T-cell (primary cell): ENCODE measurements at regions not wholly inside any gene's neighbourhood (a gene's known extent, or its start where the extent isn't known, plus 50 kb on each side); places are given as distances from the start of the nearest gene placed in this dataset.

Source experiments
- ATAC-seq, 4 experiments: fragments of 200-7000 bp in 3 of 4; fragments of 150-1000 bp in 1 of 4; cut with Tn5 transposase; replicated peaks in 1 of 4; 1 replicate in 3 of 4; 2 replicates in 1 of 4; pipeline ENCODE4 v1.10.0; 2021; ENCODE audit warnings: moderate library complexity in 3 of 4, mild to moderate bottlenecking in 2 of 4, moderate number of reproducible peaks in 1 of 4
- CTCF ChIA-PET, 2 donors: fragments of 300-600 bp; sonication (Branson Sonifier 250); formaldehyde crosslinking; loops; one replicate each; lab custom pipeline; 2022; ENCODE audit warnings: antibody characterized with exemption in 2 of 2; lab: Charles Lee
- POLR2A ChIA-PET, 2 donors: fragments of 300-600 bp; sonication (Branson Sonifier 250); formaldehyde crosslinking; loops; one replicate each; lab custom pipeline; 2022; ENCODE audit warnings: antibody characterized with exemption in 2 of 2; lab: Charles Lee
- DNase-seq, 35 experiments: peaks; one replicate each; pipeline versions ENCODE4 v3.0.0 to v3.0.0-alpha.2; 2013 to 2023
- H3K27ac ChIP-seq: one replicate; pipeline ENCODE4 v1.5.1; 2013; ENCODE audit warnings: low read length
- H3K27me3 ChIP-seq, 2 experiments: replicated peaks in 1 of 2; 1 replicate in 1 of 2; 2 replicates in 1 of 2; pipeline versions ENCODE4 v1.6.1 to v1.7.0; 2013; ENCODE audit warnings: low read length in 1 of 2, mixed read lengths in 1 of 2; ENCODE audit not compliant: control insufficient read depth in 2 of 2, insufficient read depth in 2 of 2; ENCODE audit errors: extremely low read depth in 1 of 2
- H3K36me3 ChIP-seq, 2 donors: 1 replicate in 1 of 2; 2 replicates in 1 of 2; pipeline versions ENCODE4 v1.6.1 to v1.7.0; 2013; ENCODE audit warnings: low read length in 1 of 2; ENCODE audit not compliant: control insufficient read depth in 2 of 2, insufficient read depth in 1 of 2; ENCODE audit errors: extremely low read depth in 1 of 2
- H3K4me1 ChIP-seq, 2 experiments: 1 replicate in 1 of 2; 2 replicates in 1 of 2; pipeline versions ENCODE4 v1.6.1 to v1.7.0; 2013; ENCODE audit warnings: low read length in 2 of 2, mixed read lengths in 1 of 2; ENCODE audit not compliant: insufficient read depth in 2 of 2, control insufficient read depth in 1 of 2; ENCODE audit errors: extremely low read depth in 1 of 2
- H3K4me3 ChIP-seq, 2 donors: 1 replicate in 1 of 2; 2 replicates in 1 of 2; pipeline versions ENCODE4 v1.5.1 to v1.7.0; 2013; ENCODE audit warnings: mild to moderate bottlenecking in 2 of 2, low read length in 1 of 2, moderate library complexity in 1 of 2; ENCODE audit not compliant: control insufficient read depth in 1 of 2; ENCODE audit errors: extremely low read depth in 1 of 2
- H3K9me3 ChIP-seq: 2 replicates; pipeline ENCODE4 v1.7.0; 2013
- H3K27ac Mint-ChIP-seq, 2 donors: one replicate each; pipeline ENCODE4 v1.8.0; 2020 to 2021; ENCODE audit warnings: mild to moderate bottlenecking in 2 of 2, mixed read lengths in 2 of 2
- H3K27me3 Mint-ChIP-seq, 2 donors: one replicate each; pipeline ENCODE4 v1.8.0; 2021 to 2022; ENCODE audit warnings: mixed read lengths in 2 of 2
- H3K36me3 Mint-ChIP-seq: one replicate; pipeline ENCODE4 v1.8.0; 2021; ENCODE audit warnings: mixed read lengths
- H3K4me1 Mint-ChIP-seq, 3 donors: one replicate each; pipeline ENCODE4 v1.8.0; 2020 to 2022; ENCODE audit warnings: mixed read lengths in 3 of 3, mild to moderate bottlenecking in 1 of 3
- H3K4me3 Mint-ChIP-seq, 3 donors: one replicate each; pipeline ENCODE4 v1.8.0; 2020 to 2022; ENCODE audit warnings: mild to moderate bottlenecking in 3 of 3, mixed read lengths in 3 of 3, moderate library complexity in 3 of 3
- H3K9me3 Mint-ChIP-seq, 3 donors: one replicate each; pipeline ENCODE4 v1.8.0; 2020 to 2022; ENCODE audit warnings: mixed read lengths in 3 of 3
- WGBS: methylation state at CpG from one replicate; pipeline ENCODE4 v1.1.5; 2013; ENCODE audit warnings: missing lambda C conversion rate; ENCODE audit not compliant: insufficient coverage; 5-methylcytosine and 5-hydroxymethylcytosine counted together

GRCh38 chr22:25367756-25368155, 148.3 kb downstream of the CRYBB2 start:
- 89% methylated on average over 18 of the region's 18 CpGs for WGBS
- Mint-ChIP-seq H3K27ac (no peak overlapping the region), H3K27me3 (no peaks in the 10 kb centered on the region), H3K4me3 (no peak overlapping the region), H3K9me3 (no peaks in the 10 kb centered on the region), H3K4me1 (peaks cover 3 to 12% (median 6%) of the 10 kb centered on the region in 3 donors), H3K36me3 (peaks cover 11% of the 10 kb centered on the region)
- ATAC-seq (no peak), DNase-seq (no peak)
- Histone ChIP-seq H3K4me1 (no peaks in the 10 kb centered on the region), H3K27ac (no peak overlapping the region), H3K9me3 (no peaks in the 10 kb centered on the region), H3K4me3 (no peak overlapping the region), H3K27me3 (no peaks in the 10 kb centered on the region), H3K36me3 (peaks cover 0 to 2% of the 10 kb centered on the region in 2 donors)
- ChIA-PET CTCF (no interaction called here), POLR2A (no interaction called here)

DNA sequence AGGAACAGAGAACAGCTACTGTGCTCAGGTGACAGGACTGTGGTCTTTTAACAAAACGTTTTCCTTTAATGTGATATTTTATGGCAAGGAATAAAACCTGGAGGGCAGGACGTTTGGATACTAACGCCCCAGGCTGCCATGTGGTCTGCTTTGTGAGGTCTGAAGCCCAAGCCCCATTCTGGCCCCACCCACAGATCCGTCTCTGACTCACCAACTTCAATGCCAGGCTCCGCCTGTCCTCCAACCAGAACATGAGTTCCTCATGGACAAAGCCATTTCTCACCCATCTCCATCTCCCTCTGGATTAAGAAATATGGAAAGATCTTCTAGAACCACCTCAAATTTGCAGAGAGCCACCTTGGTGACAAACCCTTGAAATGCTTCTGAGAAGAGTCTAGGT, 148.8 kb downstream of the CRYBB2 start:
- no CpG with 5 or more reads among the region's 5 CpGs for WGBS
- Mint-ChIP-seq H3K27me3 (no peaks in the 10 kb centered on the region), H3K4me1 (peaks cover 3 to 11% (median 4%) of the 10 kb centered on the region in 3 donors), H3K4me3 (no peak overlapping the region), H3K9me3 (no peaks in the 10 kb centered on the region), H3K27ac (no peak overlapping the region), H3K36me3 (peaks cover 14% of the 10 kb centered on the region)
- DNase-seq (no peak), ATAC-seq (no peak)
- Histone ChIP-seq H3K36me3 (peaks cover 0 to 4% of the 10 kb centered on the region in 2 donors), H3K9me3 (no peaks in the 10 kb centered on the region), H3K4me3 (no peak overlapping the region), H3K27me3 (no peaks in the 10 kb centered on the region), H3K4me1 (no peaks in the 10 kb centered on the region), H3K27ac (no peak overlapping the region)
- CTCF ChIA-PET, result no interaction called here
- POLR2A ChIA-PET, result no interaction called here

- Histone ChIP-seq H3K27me3 (no peaks in the 10 kb centered on the region), H3K36me3 (peaks cover 0 to 10% of the 10 kb centered on the region in 2 donors), H3K9me3 (no peaks in the 10 kb centered on the region), H3K4me1 (no peaks in the 10 kb centered on the region), H3K4me3 (no peak overlapping the region), H3K27ac (no peak overlapping the region)
- DNase-seq, result no peak
- WGBS, result 86% methylated on average over 5 of the region's 5 CpGs
- POLR2A ChIA-PET, result no interaction called here
- ATAC-seq, result no peak
- CTCF ChIA-PET, result no interaction called here
- H3K4me3 Mint-ChIP-seq, result no peak overlapping the region
- H3K4me1 Mint-ChIP-seq, result peaks cover 2 to 11% (median 3%) of the 10 kb centered on the region in 3 donors
- H3K36me3 Mint-ChIP-seq, result peaks cover 15% of the 10 kb centered on the region
- no peaks in the 10 kb centered on the region for H3K27me3 Mint-ChIP-seq
- H3K9me3 Mint-ChIP-seq, result no peaks in the 10 kb centered on the region
- H3K27ac Mint-ChIP-seq, result no peak overlapping the region
Measured at GRCh38 chr22:25369041-25369440, 149.6 kb downstream of the CRYBB2 start.

- no peak for DNase-seq
- Mint-ChIP-seq H3K4me3 (no peak overlapping the region), H3K36me3 (peaks cover 19% of the 10 kb centered on the region), H3K27ac (no peak overlapping the region), H3K4me1 (peaks cover 5 to 11% (median 6%) of the 10 kb centered on the region in 3 donors), H3K9me3 (no peaks in the 10 kb centered on the region), H3K27me3 (no peaks in the 10 kb centered on the region)
- POLR2A ChIA-PET, result no interaction called here
- H3K4me1 ChIP-seq, result no peaks in the 10 kb centered on the region
- no peak overlapping the region for H3K4me3 ChIP-seq
- peaks cover 0 to 11% of the 10 kb centered on the region in 2 donors for H3K36me3 ChIP-seq
- H3K27ac ChIP-seq, result no peak overlapping the region
- no peaks in the 10 kb centered on the region for H3K27me3 ChIP-seq
- 98% methylated on average over 8 of the region's 11 CpGs for WGBS
- H3K9me3 ChIP-seq, result no peaks in the 10 kb centered on the region
- CTCF ChIA-PET, result no interaction called here
- no peak for ATAC-seq
Measured at GRCh38 chr22:25370322-25370721, 150.9 kb downstream of the CRYBB2 start.

GRCh38 chr22:25372000-25372595, 152.7 kb downstream of the CRYBB2 start:
- WGBS, result 95% methylated on average over 14 of the region's 16 CpGs
- peaks cover 24% of the 10 kb centered on the region for H3K36me3 Mint-ChIP-seq
- no peaks in the 10 kb centered on the region for H3K9me3 Mint-ChIP-seq
- DNase-seq (no peak), ATAC-seq (no peak)
- no peaks in the 10 kb centered on the region for H3K9me3 ChIP-seq
- ChIA-PET CTCF (no interaction called here), POLR2A (no interaction called here)
- no peak overlapping the region for H3K4me3 ChIP-seq
- H3K4me1 Mint-ChIP-seq, result peaks cover 5 to 17% (median 6%) of the 10 kb centered on the region in 3 donors
- no peak overlapping the region for H3K27ac ChIP-seq
- H3K27me3 Mint-ChIP-seq, result no peaks in the 10 kb centered on the region
- no peak overlapping the region for H3K27ac Mint-ChIP-seq
- H3K27me3 ChIP-seq, result no peaks in the 10 kb centered on the region
- peaks cover 0 to 11% of the 10 kb centered on the region in 2 donors for H3K36me3 ChIP-seq
- H3K4me3 Mint-ChIP-seq, result no peak overlapping the region
- no peaks in the 10 kb centered on the region for H3K4me1 ChIP-seq

GRCh38 chr22:25373961-25374360, 154.5 kb downstream of the CRYBB2 start:
- Mint-ChIP-seq H3K4me1 (peaks cover 4 to 11% (median 7%) of the 10 kb centered on the region in 3 donors), H3K36me3 (peaks cover 24% of the 10 kb centered on the region), H3K4me3 (no peak overlapping the region), H3K9me3 (no peaks in the 10 kb centered on the region), H3K27me3 (no peaks in the 10 kb centered on the region), H3K27ac (no peak overlapping the region)
- no peaks in the 10 kb centered on the region for H3K4me1 ChIP-seq
- no peak overlapping the region for H3K4me3 ChIP-seq
- POLR2A ChIA-PET, result no interaction called here
- 97% methylated on average over 9 of the region's 10 CpGs for WGBS
- no peaks in the 10 kb centered on the region for H3K27me3 ChIP-seq
- ATAC-seq (no peak), DNase-seq (no peak)
- peaks cover 4 to 17% of the 10 kb centered on the region in 2 donors for H3K36me3 ChIP-seq
- H3K27ac ChIP-seq, result no peak overlapping the region
- no peaks in the 10 kb centered on the region for H3K9me3 ChIP-seq
- CTCF ChIA-PET, result no interaction called here

DNA sequence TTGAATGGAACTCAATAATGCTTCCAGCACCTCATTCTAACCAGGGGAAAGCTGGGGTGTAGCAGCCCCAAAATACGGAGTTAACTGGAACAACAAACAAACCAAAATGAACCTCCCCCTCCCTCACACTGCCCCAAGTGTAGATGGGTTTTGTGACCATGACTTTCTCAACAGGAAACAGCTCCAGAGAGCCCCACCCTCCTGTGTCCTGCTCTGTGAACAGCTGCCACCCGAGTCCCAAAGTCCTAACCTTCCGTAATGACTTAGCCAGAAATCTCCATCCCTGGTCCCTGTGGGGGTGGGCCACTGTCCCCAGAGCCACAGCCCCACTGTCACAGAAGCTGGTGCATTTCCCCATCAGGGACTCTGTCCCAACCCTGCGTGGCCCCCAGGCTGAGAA, 155.4 kb downstream of the CRYBB2 start:
- H3K4me1 ChIP-seq, result no peaks in the 10 kb centered on the region
- H3K27me3 ChIP-seq, result no peaks in the 10 kb centered on the region
- no peak overlapping the region for H3K27ac ChIP-seq
- ChIA-PET CTCF (no interaction called here), POLR2A (no interaction called here)
- Mint-ChIP-seq H3K36me3 (peaks cover 28% of the 10 kb centered on the region), H3K9me3 (no peaks in the 10 kb centered on the region), H3K4me1 (peaks cover 4 to 11% (median 7%) of the 10 kb centered on the region in 3 donors), H3K4me3 (no peak overlapping the region), H3K27me3 (no peaks in the 10 kb centered on the region), H3K27ac (no peak overlapping the region)
- H3K4me3 ChIP-seq, result no peak overlapping the region
- H3K9me3 ChIP-seq, result no peaks in the 10 kb centered on the region
- H3K36me3 ChIP-seq, result peaks cover 8 to 17% of the 10 kb centered on the region in 2 donors
- DNase-seq, result no peak
- no peak for ATAC-seq
- WGBS, result 86% methylated on average over 1 of the region's 4 CpGs
